OCI-LY3 (cell line): ENCODE measurements at regions not wholly inside any gene's neighbourhood (a gene's known extent, or its start where the extent isn't known, plus 50 kb on each side); places are given as distances from the start of the nearest gene placed in this dataset.

ENCODE experiments used
- EZH2phosphoT487 ChIP-seq: fragments of 200-600 bp; shearing (Covaris generic); IDR thresholded peaks from 2 replicates; pipeline ENCODE4 v1.6.1; 2018; ENCODE audit warnings: antibody characterized with exemption, mixed run types, low read depth
- TF ChIP-seq, protein P1 (sequence below): fragments of 200-600, 300-600 bp; sonication (generic); IDR thresholded peaks from 2 replicates; pipeline ENCODE4 v1.5.1; 2014; ENCODE audit warnings: antibody characterized with exemption, low read length, low read depth

GRCh38 chr3:18494251-18494650 is 69.1 kb upstream of the SATB1 start:
- no peak for TF ChIP-seq EZH2phosphoT487
- TF ChIP-seq, protein P1, sequence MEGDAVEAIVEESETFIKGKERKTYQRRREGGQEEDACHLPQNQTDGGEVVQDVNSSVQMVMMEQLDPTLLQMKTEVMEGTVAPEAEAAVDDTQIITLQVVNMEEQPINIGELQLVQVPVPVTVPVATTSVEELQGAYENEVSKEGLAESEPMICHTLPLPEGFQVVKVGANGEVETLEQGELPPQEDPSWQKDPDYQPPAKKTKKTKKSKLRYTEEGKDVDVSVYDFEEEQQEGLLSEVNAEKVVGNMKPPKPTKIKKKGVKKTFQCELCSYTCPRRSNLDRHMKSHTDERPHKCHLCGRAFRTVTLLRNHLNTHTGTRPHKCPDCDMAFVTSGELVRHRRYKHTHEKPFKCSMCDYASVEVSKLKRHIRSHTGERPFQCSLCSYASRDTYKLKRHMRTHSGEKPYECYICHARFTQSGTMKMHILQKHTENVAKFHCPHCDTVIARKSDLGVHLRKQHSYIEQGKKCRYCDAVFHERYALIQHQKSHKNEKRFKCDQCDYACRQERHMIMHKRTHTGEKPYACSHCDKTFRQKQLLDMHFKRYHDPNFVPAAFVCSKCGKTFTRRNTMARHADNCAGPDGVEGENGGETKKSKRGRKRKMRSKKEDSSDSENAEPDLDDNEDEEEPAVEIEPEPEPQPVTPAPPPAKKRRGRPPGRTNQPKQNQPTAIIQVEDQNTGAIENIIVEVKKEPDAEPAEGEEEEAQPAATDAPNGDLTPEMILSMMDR: no peak
